ENCODE measurements at regions not wholly inside any gene's neighbourhood (a gene's known extent, or its start where the extent isn't known, plus 50 kb on each side); places are given as distances from the start of the nearest gene placed in this dataset.

DNA sequence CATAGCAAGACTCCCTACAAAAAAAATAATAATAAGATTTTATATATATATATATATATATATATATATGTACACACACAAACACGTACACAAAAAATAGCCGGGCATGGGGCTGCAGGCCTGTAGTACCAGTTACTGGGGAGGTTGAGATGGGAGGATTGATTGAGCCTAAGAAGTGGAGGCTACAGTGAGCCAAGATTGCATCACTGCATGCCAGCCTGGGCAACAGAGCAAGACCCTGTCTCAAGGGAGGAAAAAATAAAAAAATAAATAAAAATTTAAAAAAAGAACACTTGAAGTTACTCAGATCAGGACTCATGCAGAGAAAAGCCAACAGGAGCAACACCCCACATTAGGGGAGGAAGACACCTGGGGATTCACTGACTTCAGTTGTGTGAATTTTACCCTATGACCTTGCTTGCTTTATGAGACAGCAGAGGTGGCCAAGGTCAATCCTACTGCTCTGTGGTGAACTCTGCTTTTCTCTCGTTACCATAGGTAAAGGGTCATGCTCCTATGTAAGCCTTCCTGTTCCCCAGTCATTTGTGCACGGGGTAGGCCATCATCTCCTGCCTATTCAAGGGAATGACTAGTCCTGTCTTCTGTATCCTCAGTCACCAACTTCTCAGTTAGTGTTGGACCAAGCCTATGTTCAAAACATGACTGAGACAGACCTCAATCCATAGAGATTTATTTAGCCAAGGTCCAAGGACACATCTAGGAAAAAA lies 1119.8 kb upstream of the TMEM132C start:
- ChIA-PET CTCF (no interaction called here), POLR2A (no interaction called here)
- no peak for TF ChIP-seq CTCF (IDR thresholded peaks at IDR 0.05)
- Mint-ChIP-seq H3K27ac (no peak overlapping the region), H3K4me1 (ENCODE audit: low read depth) (peaks cover 3% of the 10 kb centered on the region), H3K27me3 (peaks cover 4% of the 10 kb centered on the region), H3K36me3 (ENCODE audit: low read depth) (peaks cover 2% of the 10 kb centered on the region), H3K9me3 (peaks cover 4% of the 10 kb centered on the region), H3K4me3 (no peak overlapping the region)
- DNase-seq (no peak), ATAC-seq (no peak)
- intact Hi-C loops (cut with micrococcal nuclease) = no loop called here

DNA sequence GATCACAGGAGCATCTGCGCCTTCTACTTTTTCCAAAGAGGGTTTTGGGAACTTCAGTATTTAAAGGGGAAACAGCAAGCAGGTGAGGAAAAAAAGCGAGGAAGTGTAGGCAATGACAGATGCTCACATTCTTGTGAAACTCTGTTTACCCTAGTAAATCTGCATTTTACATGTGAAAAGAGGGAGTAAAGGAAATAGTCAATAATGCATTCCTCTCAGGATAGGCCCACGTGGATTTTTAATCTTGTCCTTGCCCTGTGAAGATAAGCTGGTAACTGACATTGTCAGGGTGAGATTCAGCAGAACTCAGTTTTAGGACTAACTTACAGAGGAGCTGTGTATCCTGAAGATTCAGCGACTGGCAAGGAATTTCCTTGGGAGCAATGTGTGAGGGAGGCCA lies 1119.2 kb upstream of the TMEM132C start:
- H3K9me3 Mint-ChIP-seq = peaks cover 2% of the 10 kb centered on the region
- peaks cover 4% of the 10 kb centered on the region for H3K27me3 Mint-ChIP-seq
- CTCF ChIA-PET = no interaction called here
- ATAC-seq = no peak
- H3K27ac Mint-ChIP-seq = no peak overlapping the region
- H3K4me1 Mint-ChIP-seq (ENCODE audit: low read depth) = peaks cover 3% of the 10 kb centered on the region
- H3K36me3 Mint-ChIP-seq (ENCODE audit: low read depth) = peaks cover 2% of the 10 kb centered on the region
- no peak for TF ChIP-seq CTCF (IDR thresholded peaks at IDR 0.05)
- intact Hi-C loops (cut with micrococcal nuclease) = no loop called here
- no peak overlapping the region for H3K4me3 Mint-ChIP-seq
- POLR2A ChIA-PET = no interaction called here
- no peak for DNase-seq

- Mint-ChIP-seq H3K27ac (no peak overlapping the region), H3K27me3 (peaks cover 6% of the 10 kb centered on the region), H3K36me3 (ENCODE audit: low read depth) (peaks cover 2% of the 10 kb centered on the region), H3K4me1 (ENCODE audit: low read depth) (peaks cover 3% of the 10 kb centered on the region), H3K9me3 (peaks cover 2% of the 10 kb centered on the region), H3K4me3 (no peak overlapping the region)
- TF ChIP-seq CTCF (IDR thresholded peaks at IDR 0.05) = no peak
- POLR2A ChIA-PET = no interaction called here
- intact Hi-C loops (cut with micrococcal nuclease) = no loop called here
- ATAC-seq = no peak
- DNase-seq = no peak
- CTCF ChIA-PET = no interaction called here
These were observed 1118.7 kb upstream of the TMEM132C start for GRCh38 chr12:127148318-127148717.

DNA sequence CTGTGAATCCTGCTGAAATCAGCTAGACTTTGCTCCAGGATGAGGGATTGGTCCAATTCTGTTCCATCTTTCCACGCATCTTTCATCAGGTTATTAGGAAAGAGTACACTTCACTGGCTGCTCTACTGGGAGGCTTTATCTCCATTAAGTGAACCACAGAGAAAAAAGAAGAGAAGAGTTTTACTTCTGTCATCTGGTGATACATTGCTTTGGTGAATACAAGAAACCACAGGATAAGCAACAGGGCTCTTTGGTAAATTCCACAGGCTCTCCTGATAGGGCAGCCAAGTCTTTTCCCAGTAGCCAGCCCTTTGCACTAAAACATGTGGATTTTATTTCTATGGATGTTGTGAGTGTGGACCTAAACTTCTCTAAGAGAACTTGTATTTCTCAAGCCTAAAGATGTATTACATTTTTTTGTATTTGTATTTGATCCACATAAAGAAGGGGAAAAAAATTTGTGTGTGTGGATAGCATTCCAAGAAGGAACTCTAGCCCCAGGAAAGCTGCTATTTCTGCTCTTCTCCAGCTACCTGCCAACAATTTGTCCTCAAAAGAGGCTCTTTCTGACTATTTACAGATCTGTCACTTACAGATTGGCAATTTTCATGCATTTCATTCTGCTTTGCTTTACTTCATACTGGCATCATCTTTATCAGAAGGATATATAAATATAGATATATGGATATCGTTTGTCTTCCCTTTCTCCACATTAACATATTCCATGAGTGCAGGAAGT lies 1117.6 kb upstream of the TMEM132C start:
- no peak for ATAC-seq
- H3K4me3 Mint-ChIP-seq = no peak overlapping the region
- CTCF ChIA-PET = no interaction called here
- POLR2A ChIA-PET = no interaction called here
- H3K27me3 Mint-ChIP-seq = peaks cover 4% of the 10 kb centered on the region
- peaks cover 2% of the 10 kb centered on the region for H3K36me3 Mint-ChIP-seq (ENCODE audit: low read depth)
- H3K27ac Mint-ChIP-seq = no peak overlapping the region
- no peak for DNase-seq
- intact Hi-C loops (cut with micrococcal nuclease) = no loop called here
- peaks cover 3% of the 10 kb centered on the region for H3K4me1 Mint-ChIP-seq (ENCODE audit: low read depth)
- no peaks in the 10 kb centered on the region for H3K9me3 Mint-ChIP-seq
- no peak for TF ChIP-seq CTCF (IDR thresholded peaks at IDR 0.05)

DNA sequence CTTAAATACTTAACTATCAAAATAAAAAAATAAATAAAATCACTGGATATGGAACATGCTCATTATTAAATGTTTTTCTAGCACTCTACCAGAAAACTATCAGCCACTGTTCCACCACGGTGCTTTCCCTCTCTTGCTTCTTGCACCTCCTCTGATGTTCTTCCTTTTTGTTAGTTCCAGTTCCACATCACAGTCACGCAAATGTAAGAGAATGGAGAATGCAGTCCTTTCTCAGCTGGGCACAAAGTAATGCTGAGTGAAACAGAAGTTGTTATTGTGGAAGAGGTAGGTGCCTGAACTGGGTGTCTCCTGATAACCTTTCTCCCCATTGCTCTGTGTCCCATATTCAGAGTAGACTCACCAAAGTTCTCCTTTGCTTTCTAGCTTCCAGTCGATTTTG lies 1116.9 kb upstream of the TMEM132C start:
- Mint-ChIP-seq H3K36me3 (ENCODE audit: low read depth) (peaks cover 2% of the 10 kb centered on the region), H3K4me3 (no peak overlapping the region), H3K27me3 (peaks cover 4% of the 10 kb centered on the region), H3K9me3 (no peaks in the 10 kb centered on the region), H3K27ac (no peak overlapping the region), H3K4me1 (ENCODE audit: low read depth) (peaks cover 3% of the 10 kb centered on the region)
- ATAC-seq (no peak), DNase-seq (no peak)
- intact Hi-C loops (cut with micrococcal nuclease) = no loop called here
- CTCF ChIA-PET = no interaction called here
- POLR2A ChIA-PET = no interaction called here
- no peak for TF ChIP-seq CTCF (IDR thresholded peaks at IDR 0.05)
